RPMI8226 (cell line): ENCODE measurements at regions not wholly inside any gene's neighbourhood (a gene's known extent, or its start where the extent isn't known, plus 50 kb on each side); places are given as distances from the start of the nearest gene placed in this dataset.
"Not testable (repeated sequence)": the region's sequence is repeated elsewhere in the genome, so short reads cannot be mapped to it uniquely, and the experiment has no call there.

ENCODE experiments used
- DNase-seq: peaks from one replicate; pipeline ENCODE4 v3.0.0-alpha.2; 2015

GRCh38 chr10:76657337-76658012 is 980.1 kb downstream of the KCNMA1 start:
- DNase-seq: no peak

- DNase-seq: no peak
These were observed 986.5 kb downstream of the KCNMA1 start for GRCh38 chr10:76651154-76651553.

GRCh38 chr10:76649723-76650127 is 987.9 kb downstream of the KCNMA1 start:
- DNase-seq: no peak

GRCh38 chr10:76649254-76649653 is 988.4 kb downstream of the KCNMA1 start:
- DNase-seq: no peak

GRCh38 chr10:76647301-76647700 is 990.3 kb downstream of the KCNMA1 start:
- DNase-seq: no peak

- no peak for DNase-seq
These were observed 992.3 kb downstream of the KCNMA1 start for GRCh38 chr10:76645341-76645740.

GRCh38 chr10:76644476-76644875 is 993.1 kb downstream of the KCNMA1 start:
- no peak for DNase-seq

GRCh38 chr10:76643511-76643911 is 994.1 kb downstream of the KCNMA1 start:
- no peak for DNase-seq

- no peak for DNase-seq
These were observed 995.2 kb downstream of the KCNMA1 start for GRCh38 chr10:76642358-76642757.

GRCh38 chr10:76641215-76641614 is 996.4 kb downstream of the KCNMA1 start:
- DNase-seq: no peak

- no peak for DNase-seq
These were observed 996.8 kb downstream of the KCNMA1 start for GRCh38 chr10:76640806-76641205.

- peak; percentile 18 for DNase-seq
These were observed 1004.9 kb downstream of the KCNMA1 start for GRCh38 chr10:76632767-76633051.

- DNase-seq: no peak
These were observed 1005.5 kb downstream of the KCNMA1 start for GRCh38 chr10:76631884-76632766.

GRCh38 chr10:76631036-76631670 is 1006.5 kb downstream of the KCNMA1 start:
- DNase-seq: no peak

- DNase-seq: no peak
These were observed 1008.8 kb downstream of the KCNMA1 start for GRCh38 chr10:76628801-76629200.

- no peak for DNase-seq
These were observed 1011.2 kb downstream of the KCNMA1 start for GRCh38 chr10:76626386-76626785.

GRCh38 chr10:76624470-76624869 is 1013.1 kb downstream of the KCNMA1 start:
- no peak for DNase-seq

- DNase-seq: no peak
These were observed 1015.6 kb downstream of the KCNMA1 start for GRCh38 chr10:76621886-76622620.

GRCh38 chr10:76618641-76619040 is 1019.0 kb downstream of the KCNMA1 start:
- DNase-seq: no peak

- DNase-seq: no peak
These were observed 1019.4 kb downstream of the KCNMA1 start for GRCh38 chr10:76618171-76618570.

- not testable (repeated sequence) for DNase-seq
These were observed 1020.9 kb downstream of the KCNMA1 start for GRCh38 chr10:76616666-76617065.

- no peak for DNase-seq
These were observed 1022.6 kb downstream of the KCNMA1 start for GRCh38 chr10:76615049-76615448.
